MG63 (cell line): ENCODE measurements at regions not wholly inside any gene's neighbourhood (a gene's known extent, or its start where the extent isn't known, plus 50 kb on each side); places are given as distances from the start of the nearest gene placed in this dataset.
A peak's percentile ranks its signal among the peaks of the same experiment; 100 is the strongest.

ENCODE experiments used
- DNase-seq: peaks from one replicate; pipeline ENCODE4 v3.0.0-alpha.2; 2020
- H3K27me3 ChIP-seq: fragments of 250-450 bp; sonication (Bioruptor Pico); 2 replicates; pipeline ENCODE4 v1.5.1; 2020; ENCODE audit warnings: mild to moderate bottlenecking, moderate library complexity
- H3K36me3 ChIP-seq: fragments of 250-450 bp; sonication (Bioruptor Pico); 2 replicates; pipeline ENCODE4 v1.5.1; 2020; ENCODE audit warnings: mild to moderate bottlenecking, moderate library complexity
- H3K4me3 ChIP-seq: fragments of 250-450 bp; sonication (Bioruptor Pico); 2 replicates; pipeline ENCODE4 v1.5.1; 2020; ENCODE audit warnings: mild to moderate bottlenecking, moderate library complexity
- H3K9me3 ChIP-seq: fragments of 250-450 bp; sonication (Bioruptor Pico); 2 replicates; pipeline ENCODE4 v1.5.1; 2020; ENCODE audit warnings: mild to moderate bottlenecking, moderate library complexity

- Histone ChIP-seq H3K36me3 (no peaks in the 10 kb centered on the region), H3K27me3 (peaks cover 27% of the 10 kb centered on the region; the same call in 1 of the 2 replicates), H3K4me3 (no peak overlapping the region), H3K9me3 (no peaks in the 10 kb centered on the region)
- no peak for DNase-seq
These were observed 50.5 kb upstream of the DLX2 start for GRCh38 chr2:172153156-172153555.

- H3K4me3 ChIP-seq, result no peak overlapping the region
- H3K9me3 ChIP-seq, result no peaks in the 10 kb centered on the region
- peaks cover 27% of the 10 kb centered on the region; the same call in 1 of the 2 replicates for H3K27me3 ChIP-seq
- no peak for DNase-seq
- H3K36me3 ChIP-seq, result no peaks in the 10 kb centered on the region
These were observed 51.1 kb upstream of the DLX2 start for GRCh38 chr2:172153757-172154156.

- no peak for DNase-seq
- Histone ChIP-seq H3K27me3 (peaks cover 27% of the 10 kb centered on the region; the same call in 1 of the 2 replicates), H3K36me3 (no peaks in the 10 kb centered on the region), H3K9me3 (no peaks in the 10 kb centered on the region), H3K4me3 (no peak overlapping the region)
These were observed 53.1 kb upstream of the DLX2 start for GRCh38 chr2:172155752-172156151.

GRCh38 chr2:172160839-172161238 lies 58.1 kb upstream of the DLX2 start:
- Histone ChIP-seq H3K9me3 (peaks cover 4% of the 10 kb centered on the region), H3K36me3 (no peaks in the 10 kb centered on the region), H3K4me3 (no peak overlapping the region), H3K27me3 (peaks cover 12% of the 10 kb centered on the region; the same call in 1 of the 2 replicates)
- no peak for DNase-seq

GRCh38 chr2:172162225-172162733 lies 59.6 kb upstream of the DLX2 start:
- DNase-seq, result no peak
- H3K27me3 ChIP-seq, result peaks cover 4% of the 10 kb centered on the region; the same call in 1 of the 2 replicates
- no peaks in the 10 kb centered on the region for H3K36me3 ChIP-seq
- H3K4me3 ChIP-seq, result no peak overlapping the region
- H3K9me3 ChIP-seq, result peaks cover 4% of the 10 kb centered on the region

- Histone ChIP-seq H3K27me3 (peaks cover under 1% of the 10 kb centered on the region; the same call in 1 of the 2 replicates), H3K4me3 (no peak overlapping the region), H3K9me3 (peaks cover 4% of the 10 kb centered on the region), H3K36me3 (no peaks in the 10 kb centered on the region)
- no peak for DNase-seq
These were observed 60.1 kb upstream of the DLX2 start for GRCh38 chr2:172162739-172163336.

- no peak for DNase-seq
- no peaks in the 10 kb centered on the region for H3K36me3 ChIP-seq
- no peaks in the 10 kb centered on the region for H3K9me3 ChIP-seq
- no peaks in the 10 kb centered on the region for H3K27me3 ChIP-seq
- no peak overlapping the region for H3K4me3 ChIP-seq
These were observed 66.2 kb upstream of the DLX2 start for GRCh38 chr2:172168917-172169346.

- no peaks in the 10 kb centered on the region for H3K9me3 ChIP-seq
- H3K4me3 ChIP-seq, result no peak overlapping the region
- DNase-seq, result no peak
- no peaks in the 10 kb centered on the region for H3K36me3 ChIP-seq
- H3K27me3 ChIP-seq, result no peaks in the 10 kb centered on the region
These were observed 66.9 kb upstream of the DLX2 start for GRCh38 chr2:172169611-172170010.

GRCh38 chr2:172172513-172173173 lies 69.9 kb upstream of the DLX2 start:
- peak; percentile 69 for DNase-seq
- H3K9me3 ChIP-seq, result no peaks in the 10 kb centered on the region
- no peaks in the 10 kb centered on the region for H3K27me3 ChIP-seq
- H3K4me3 ChIP-seq, result peak overlapping the region; percentile 55
- H3K36me3 ChIP-seq, result no peaks in the 10 kb centered on the region

GRCh38 chr2:172173174-172173706 lies 70.5 kb upstream of the DLX2 start:
- no peaks in the 10 kb centered on the region for H3K9me3 ChIP-seq
- no peak for DNase-seq
- no peaks in the 10 kb centered on the region for H3K27me3 ChIP-seq
- H3K36me3 ChIP-seq, result no peaks in the 10 kb centered on the region
- no peak overlapping the region; the same call in 1 of the 2 replicates for H3K4me3 ChIP-seq

- no peak overlapping the region for H3K4me3 ChIP-seq
- no peak for DNase-seq
- no peaks in the 10 kb centered on the region for H3K27me3 ChIP-seq
- no peaks in the 10 kb centered on the region for H3K36me3 ChIP-seq
- no peaks in the 10 kb centered on the region for H3K9me3 ChIP-seq
These were observed 74.9 kb upstream of the DLX2 start for GRCh38 chr2:172177581-172177980.

- Histone ChIP-seq H3K36me3 (no peaks in the 10 kb centered on the region), H3K9me3 (no peaks in the 10 kb centered on the region), H3K4me3 (no peak overlapping the region), H3K27me3 (no peaks in the 10 kb centered on the region)
- DNase-seq, result no peak
These were observed 75.3 kb upstream of the DLX2 start for GRCh38 chr2:172177996-172178395.

GRCh38 chr2:172179045-172179701 lies 76.5 kb upstream of the DLX2 start:
- H3K9me3 ChIP-seq, result no peaks in the 10 kb centered on the region
- no peak for DNase-seq
- no peaks in the 10 kb centered on the region for H3K36me3 ChIP-seq
- no peaks in the 10 kb centered on the region for H3K27me3 ChIP-seq
- no peak overlapping the region for H3K4me3 ChIP-seq

- H3K27me3 ChIP-seq, result no peaks in the 10 kb centered on the region
- no peaks in the 10 kb centered on the region for H3K36me3 ChIP-seq
- no peak for DNase-seq
- H3K4me3 ChIP-seq, result no peak overlapping the region
- peaks cover 9% of the 10 kb centered on the region for H3K9me3 ChIP-seq
These were observed 79.1 kb upstream of the DLX2 start for GRCh38 chr2:172181840-172182239.

GRCh38 chr2:172182624-172183023 lies 79.9 kb upstream of the DLX2 start:
- Histone ChIP-seq H3K9me3 (peaks cover 9% of the 10 kb centered on the region), H3K27me3 (no peaks in the 10 kb centered on the region), H3K4me3 (no peak overlapping the region), H3K36me3 (no peaks in the 10 kb centered on the region)
- DNase-seq, result no peak

GRCh38 chr2:172193331-172194089 lies 90.8 kb upstream of the DLX2 start:
- H3K4me3 ChIP-seq, result no peak overlapping the region
- DNase-seq, result no peak
- H3K36me3 ChIP-seq, result no peaks in the 10 kb centered on the region
- H3K27me3 ChIP-seq, result no peaks in the 10 kb centered on the region
- peaks cover 18% of the 10 kb centered on the region for H3K9me3 ChIP-seq
